NCI-H2227 (cell line): ENCODE measurements at regions not wholly inside any gene's neighbourhood (a gene's known extent, or its start where the extent isn't known, plus 50 kb on each side); places are given as distances from the start of the nearest gene placed in this dataset.
"Not testable (repeated sequence)": the region's sequence is repeated elsewhere in the genome, so short reads cannot be mapped to it uniquely, and the experiment has no call there.

ENCODE experiments used
- DNase-seq: peaks from one replicate; lab custom pipeline; 2025; ENCODE audit not compliant: unreplicated experiment; lab: John Stamatoyannopoulos, UW

DNA sequence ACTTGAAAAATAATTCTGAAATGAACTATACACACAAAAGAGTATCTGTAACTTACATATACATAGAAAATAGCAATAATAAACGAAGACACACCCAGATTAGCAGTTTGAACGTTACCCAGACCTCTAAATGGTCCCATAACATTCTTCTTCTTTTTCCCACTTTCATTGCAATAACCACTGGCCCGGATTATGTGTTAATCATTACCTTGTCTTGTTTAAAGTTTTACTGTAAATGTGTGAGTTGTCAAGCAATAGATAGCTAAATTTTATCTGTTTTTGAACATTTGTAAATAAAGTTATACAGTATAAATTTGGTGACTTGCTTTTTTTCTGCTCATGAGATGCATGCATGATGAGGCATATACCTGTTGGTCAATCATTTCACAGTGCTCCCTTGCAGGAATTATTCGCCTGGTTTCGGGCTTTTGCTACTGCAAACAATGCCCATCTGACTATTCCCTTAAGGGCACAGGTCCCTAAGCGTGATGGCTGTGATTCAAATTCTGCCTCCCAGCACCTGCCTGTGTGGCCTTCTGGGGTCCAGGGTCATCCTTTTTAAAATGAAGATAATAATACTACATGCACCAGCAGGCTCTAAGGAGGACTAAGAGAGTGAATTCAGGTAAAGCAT, 66.1 kb downstream of the GADD45G start:
- DNase-seq, result no peak

- DNase-seq, result no peak
Observed at GRCh38 chr9:89674667-89675057, 69.8 kb downstream of the GADD45G start.

GRCh38 chr9:89675058-89675742, 70.4 kb downstream of the GADD45G start:
- peak; percentile 71 for DNase-seq

DNA sequence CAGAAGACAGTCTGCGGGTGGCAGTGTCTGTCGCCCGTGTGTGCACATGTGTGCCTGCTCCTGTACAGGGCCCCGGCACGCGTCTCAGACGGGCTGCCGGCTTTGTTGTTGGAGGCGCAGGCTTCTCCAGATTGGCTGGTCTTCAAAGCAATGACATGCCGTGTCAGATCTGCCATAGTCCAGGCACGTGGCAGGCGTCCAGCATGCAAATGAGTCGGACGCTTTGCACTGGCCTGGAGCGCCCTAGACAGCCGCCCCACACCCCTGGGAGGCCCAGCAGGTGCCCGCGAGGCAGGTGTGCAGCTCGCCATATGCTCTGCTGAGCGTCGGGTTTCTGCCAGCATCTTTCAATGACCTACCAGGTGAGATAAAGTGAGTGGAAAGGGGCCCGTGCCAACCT, 71.5 kb downstream of the GADD45G start:
- DNase-seq, result no peak

DNA sequence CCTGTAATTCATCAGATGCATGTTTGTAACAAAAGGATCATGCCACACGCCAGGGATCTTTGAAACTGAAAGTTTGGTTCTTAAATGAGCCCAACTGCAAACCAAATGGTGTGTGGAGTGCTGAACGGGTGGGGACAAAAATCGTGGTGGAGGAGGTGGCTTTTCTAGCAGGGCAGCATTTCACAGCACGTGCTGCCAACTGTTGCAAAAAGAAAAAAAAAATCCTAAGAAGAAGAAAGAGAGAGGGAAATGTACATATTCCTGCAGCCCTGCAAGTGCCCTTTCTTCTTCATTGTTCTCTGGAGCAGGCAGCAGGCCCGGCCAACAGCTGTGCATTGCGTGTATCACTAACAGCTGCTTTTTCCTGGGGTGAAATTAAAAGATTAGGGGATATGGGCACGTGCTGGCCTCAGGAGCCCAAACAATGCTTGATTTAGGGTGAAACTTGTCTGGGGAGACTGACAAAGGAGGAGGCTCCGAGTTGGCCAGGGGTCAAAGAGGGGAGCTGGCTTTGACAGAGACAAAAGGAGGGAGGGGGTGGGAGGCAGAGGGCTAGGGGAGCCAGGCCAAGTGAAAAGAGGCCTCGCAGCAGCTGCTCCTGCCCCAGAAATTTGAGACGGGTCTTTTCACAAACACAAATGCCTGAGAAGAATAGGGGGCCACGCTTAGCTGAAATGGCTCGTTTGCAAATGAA, 73.0 kb downstream of the GADD45G start:
- peak; percentile 62 for DNase-seq

DNA sequence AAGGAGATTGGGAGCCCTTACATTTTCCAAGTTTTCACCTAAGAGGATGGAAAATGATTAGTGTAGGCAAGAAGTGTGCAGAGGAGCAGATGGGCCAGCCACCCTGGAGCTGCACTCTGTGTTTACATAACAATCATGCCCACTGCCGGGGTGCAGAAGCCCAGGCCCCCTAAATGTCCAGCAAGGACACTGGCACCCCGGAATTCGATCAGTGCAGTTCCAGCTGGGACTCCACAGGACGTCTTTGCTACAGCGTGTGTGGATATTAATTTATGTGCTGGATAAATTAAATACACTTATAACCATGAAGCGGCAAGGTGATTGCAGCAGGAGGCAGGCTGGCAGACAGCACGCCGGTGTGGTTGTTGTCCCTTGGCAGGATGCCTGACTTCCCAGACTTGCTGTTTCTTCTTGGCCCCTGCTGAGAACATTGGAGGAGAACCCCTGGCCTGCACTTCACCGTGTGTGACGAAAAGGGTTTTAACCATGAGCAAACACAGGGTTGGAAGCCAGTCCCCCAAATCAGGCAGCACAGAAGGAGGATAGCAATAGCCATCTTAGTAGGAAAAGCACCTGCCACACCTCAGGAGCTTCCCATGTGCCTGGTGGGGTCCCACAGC, 73.7 kb downstream of the GADD45G start:
- no peak for DNase-seq

- DNase-seq, result no peak
Observed at GRCh38 chr9:89679016-89679415, 74.2 kb downstream of the GADD45G start.

GRCh38 chr9:89679581-89679980, 74.8 kb downstream of the GADD45G start:
- DNase-seq, result no peak

DNA sequence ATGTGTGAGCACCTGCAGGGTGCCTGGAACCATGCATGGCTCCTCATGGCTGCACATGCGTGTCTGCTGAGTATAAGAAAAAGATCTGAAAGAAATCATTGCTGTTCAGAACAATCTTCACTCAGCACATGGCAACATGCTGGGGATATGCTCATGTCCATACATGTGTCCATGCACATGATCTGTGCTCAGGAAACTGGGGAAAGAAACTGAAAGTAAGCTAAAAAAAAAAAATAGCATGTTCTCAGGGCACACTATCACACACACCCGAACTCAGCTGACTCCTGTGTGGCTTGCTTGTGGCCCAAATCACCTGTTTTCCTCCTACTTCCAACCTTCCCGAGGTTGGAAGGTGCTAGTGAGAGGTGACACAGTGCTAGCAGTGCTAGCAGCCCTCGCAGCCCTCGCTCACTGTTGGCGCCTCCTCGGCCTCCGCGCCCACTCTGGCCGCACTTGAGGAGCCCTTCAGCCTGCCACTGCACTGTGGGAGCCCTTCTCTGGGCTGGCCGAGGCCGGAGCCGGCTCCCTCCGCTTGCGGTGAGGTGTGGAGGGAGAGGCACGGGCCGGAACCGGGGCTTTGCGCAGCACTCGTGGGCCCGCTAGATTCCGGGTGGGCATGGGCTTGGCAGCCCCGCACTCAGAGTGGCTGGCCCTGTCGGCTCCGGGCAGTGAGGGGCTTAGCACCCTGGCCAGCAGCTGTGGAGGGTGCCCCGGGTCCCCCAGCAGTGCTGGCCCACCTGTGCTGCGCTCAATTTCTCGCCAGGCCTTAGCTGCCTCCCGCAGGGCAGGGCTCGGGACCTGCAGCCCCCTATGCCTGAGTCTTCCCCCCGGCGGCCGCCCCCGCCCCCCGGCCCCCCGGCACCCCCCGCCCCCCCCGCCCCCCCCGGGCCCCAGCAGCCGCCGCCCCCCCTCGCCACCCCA, 76.0 kb downstream of the GADD45G start:
- no peak for DNase-seq

DNA sequence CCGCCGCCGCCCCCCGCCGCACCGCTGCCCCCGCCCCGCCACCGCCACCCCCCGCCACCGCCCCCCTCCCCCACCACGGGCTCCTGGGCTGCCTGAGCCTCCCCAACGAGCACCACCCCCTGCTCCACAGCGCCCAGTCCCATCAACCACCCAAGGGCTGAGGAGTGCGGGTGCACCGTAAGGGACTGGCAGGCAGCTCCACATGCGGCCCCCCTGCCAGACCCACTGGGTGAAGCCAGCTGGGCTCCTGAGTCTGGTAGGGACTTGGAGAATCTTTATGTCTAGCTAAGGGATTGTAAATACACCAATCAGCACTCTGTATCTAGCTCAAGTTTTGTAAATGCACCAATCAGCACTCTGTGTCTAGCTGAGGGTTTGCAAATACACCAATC, 76.7 kb downstream of the GADD45G start:
- DNase-seq, result not testable (repeated sequence)

DNA sequence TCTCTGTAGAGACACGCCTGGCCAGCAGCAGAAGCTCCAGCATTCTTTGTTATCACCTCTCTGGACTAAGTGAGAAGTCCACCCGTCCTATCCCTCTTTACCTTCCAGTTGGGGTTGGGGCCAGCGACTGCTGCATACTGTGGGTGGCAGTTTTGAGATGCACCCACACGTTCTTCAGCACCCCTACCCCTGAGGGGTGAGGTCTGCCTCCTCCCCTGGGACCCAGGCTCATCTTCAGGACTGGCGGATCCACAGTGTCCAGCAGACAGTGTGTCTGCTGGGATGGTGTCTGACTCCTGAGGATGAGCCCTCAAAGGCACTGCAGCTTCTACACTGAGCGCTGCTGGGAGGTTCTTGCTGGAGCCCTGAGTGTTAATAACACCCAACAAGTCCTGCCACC, 78.8 kb downstream of the GADD45G start:
- no peak for DNase-seq

- no peak for DNase-seq
Observed at GRCh38 chr9:89684218-89684617, 79.4 kb downstream of the GADD45G start.

DNA sequence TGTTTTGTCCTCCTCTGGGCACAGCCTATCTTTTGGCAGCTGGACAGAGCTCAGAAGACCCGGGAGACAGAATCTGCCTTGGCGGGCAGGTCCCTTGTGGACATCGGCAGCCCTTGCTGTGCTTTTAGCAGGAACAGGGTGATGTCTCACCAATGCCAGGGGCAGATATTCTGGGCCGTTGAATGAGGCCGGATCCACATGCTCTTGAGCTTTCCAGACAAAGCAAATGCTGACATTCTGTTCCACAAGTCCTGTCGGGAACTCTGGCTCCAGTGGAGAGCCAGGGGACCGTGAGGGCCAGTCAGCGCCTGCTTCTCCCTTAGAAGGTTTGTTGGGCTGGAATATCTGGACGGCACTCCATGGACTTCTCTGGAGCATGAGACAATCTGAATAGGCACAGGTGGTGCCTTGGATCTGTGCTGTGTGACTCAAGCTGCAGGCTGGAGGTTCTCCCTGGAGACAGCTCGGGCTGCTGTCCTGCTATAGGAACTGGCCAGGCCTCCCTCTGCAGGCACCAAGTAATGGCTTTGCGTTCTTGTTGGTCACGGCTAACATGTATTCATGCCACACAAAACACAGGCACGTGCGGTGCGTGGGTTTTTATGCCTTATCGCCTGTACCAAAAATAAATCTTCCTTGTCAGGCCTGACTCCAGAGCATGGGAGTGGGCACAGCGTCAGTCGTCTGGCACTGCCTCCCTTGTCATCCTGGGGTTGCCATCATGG, 80.3 kb downstream of the GADD45G start:
- no peak for DNase-seq

DNA sequence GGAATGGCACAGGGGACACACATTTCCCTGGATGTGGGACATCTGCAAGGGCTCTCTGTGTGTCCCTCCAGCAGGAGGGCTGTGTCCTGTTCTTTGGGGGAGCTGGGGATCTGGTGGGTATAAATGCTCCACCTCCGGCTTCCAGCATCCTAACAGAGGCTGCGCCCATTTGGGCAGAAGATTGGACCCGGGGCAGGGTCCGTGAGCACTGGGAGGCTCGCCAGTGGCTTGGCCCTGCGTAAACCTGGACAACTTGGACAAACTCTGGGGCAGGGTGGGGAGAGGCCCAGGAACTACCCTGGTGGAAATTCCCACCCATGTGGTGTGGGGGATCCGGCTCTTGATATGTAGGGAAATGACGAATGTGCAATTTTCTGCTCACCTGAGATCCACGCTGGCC, 80.9 kb downstream of the GADD45G start:
- DNase-seq, result no peak

- no peak for DNase-seq
Observed at GRCh38 chr9:89686126-89686525, 81.3 kb downstream of the GADD45G start.

GRCh38 chr9:89686621-89687020, 81.8 kb downstream of the GADD45G start:
- DNase-seq, result no peak

- no peak for DNase-seq
Observed at GRCh38 chr9:89687188-89687587, 82.4 kb downstream of the GADD45G start.

- no peak for DNase-seq
Observed at GRCh38 chr9:89687848-89688247, 83.0 kb downstream of the GADD45G start.

- not testable (repeated sequence) for DNase-seq
Observed at GRCh38 chr9:89689321-89689720, 84.5 kb downstream of the GADD45G start.

DNA sequence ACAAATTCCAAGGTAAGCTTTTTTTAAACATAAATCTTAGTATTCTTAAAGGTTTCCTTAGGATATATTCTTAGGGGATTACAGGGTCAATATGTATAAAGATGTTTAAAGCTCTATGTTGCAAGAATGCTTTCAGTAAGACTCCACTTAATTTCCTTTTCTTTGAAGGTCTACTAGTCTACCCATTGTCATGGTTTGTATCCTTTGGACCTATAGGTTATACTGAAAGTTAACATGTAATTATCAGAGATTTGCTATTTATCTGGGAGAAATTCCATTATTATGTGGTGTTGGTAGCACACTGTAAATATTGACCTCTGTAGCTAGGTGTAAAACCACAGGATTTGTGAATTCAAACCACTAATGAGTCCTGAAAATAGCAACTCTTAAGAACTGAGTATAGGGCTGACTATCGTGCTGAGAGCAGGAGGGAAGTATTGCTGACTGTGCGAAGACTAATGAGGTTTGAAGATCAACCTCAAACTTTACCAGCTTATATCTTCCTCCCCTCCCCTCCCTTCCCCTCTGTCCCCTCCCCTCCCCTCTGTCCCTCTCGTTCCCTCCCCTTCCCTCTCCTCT, 85.6 kb downstream of the GADD45G start:
- no peak for DNase-seq
